Kidney epithelial cell (primary cell): ENCODE measurements at regions not wholly inside any gene's neighbourhood (a gene's known extent, or its start where the extent isn't known, plus 50 kb on each side); places are given as distances from the start of the nearest gene placed in this dataset.

Experiments used
- DNase-seq: peaks from one replicate; pipeline ENCODE4 v3.0.0-alpha.2; 2010; ENCODE audit warnings: low read depth
- H3K27me3 ChIP-seq: 2 replicates; pipeline ENCODE4 v1.6.0; 2011; ENCODE audit warnings: low read length; ENCODE audit not compliant: control insufficient read depth, insufficient read depth
- H3K36me3 ChIP-seq: 2 replicates; pipeline ENCODE4 v1.5.1; 2011; ENCODE audit warnings: low read length; ENCODE audit not compliant: control insufficient read depth, insufficient read depth
- H3K4me3 ChIP-seq: 2 replicates; pipeline ENCODE4 v1.5.1; 2011; ENCODE audit warnings: low read depth, mild to moderate bottlenecking, control low read depth, low read length
- CTCF ChIP-seq: IDR thresholded peaks from 2 replicates; pipeline ENCODE4 v1.5.1; 2011; ENCODE audit warnings: mild to moderate bottlenecking, moderate library complexity, low read length, control low read depth, inconsistent platforms; ENCODE audit not compliant: insufficient read depth, poor library complexity, severe bottlenecking

- Histone ChIP-seq H3K36me3 (no peaks in the 10 kb centered on the region), H3K4me3 (no peak overlapping the region), H3K27me3 (no peaks in the 10 kb centered on the region)
- TF ChIP-seq CTCF, result no peak
- DNase-seq, result no peak
Observed at GRCh38 chr20:43320536-43320935, 130.8 kb upstream of the PTPRT start.

- H3K4me3 ChIP-seq, result no peak overlapping the region
- DNase-seq, result no peak
- H3K36me3 ChIP-seq, result no peaks in the 10 kb centered on the region
- TF ChIP-seq CTCF, result no peak
- no peaks in the 10 kb centered on the region for H3K27me3 ChIP-seq
Observed at GRCh38 chr20:43318755-43319297, 129.1 kb upstream of the PTPRT start.

GRCh38 chr20:43316271-43316670 lies 126.6 kb upstream of the PTPRT start:
- Histone ChIP-seq H3K4me3 (no peak overlapping the region), H3K27me3 (no peaks in the 10 kb centered on the region), H3K36me3 (no peaks in the 10 kb centered on the region)
- no peak for DNase-seq
- TF ChIP-seq CTCF, result no peak

- DNase-seq, result no peak
- TF ChIP-seq CTCF, result no peak
- no peaks in the 10 kb centered on the region for H3K36me3 ChIP-seq
- H3K27me3 ChIP-seq, result no peaks in the 10 kb centered on the region
- H3K4me3 ChIP-seq, result no peak overlapping the region
Observed at GRCh38 chr20:43309266-43309665, 119.6 kb upstream of the PTPRT start.

GRCh38 chr20:43306837-43307236 lies 117.1 kb upstream of the PTPRT start:
- DNase-seq, result no peak
- Histone ChIP-seq H3K27me3 (no peaks in the 10 kb centered on the region), H3K4me3 (no peak overlapping the region), H3K36me3 (no peaks in the 10 kb centered on the region)
- no peak for TF ChIP-seq CTCF

- TF ChIP-seq CTCF, result no peak
- DNase-seq, result no peak
- Histone ChIP-seq H3K4me3 (no peak overlapping the region), H3K27me3 (no peaks in the 10 kb centered on the region), H3K36me3 (no peaks in the 10 kb centered on the region)
Observed at GRCh38 chr20:43305749-43306148, 116.0 kb upstream of the PTPRT start.
